ENCODE measurements at regions not wholly inside any gene's neighbourhood (a gene's known extent, or its start where the extent isn't known, plus 50 kb on each side); places are given as distances from the start of the nearest gene placed in this dataset.

GRCh38 chr5:91651704-91652103 is 268.6 kb upstream of the ARRDC3 start:
- no peak for TF ChIP-seq POLR2A (IDR thresholded peaks at IDR 0.05; ENCODE audit: low read length)
- no peak for TF ChIP-seq GATA1 (IDR thresholded peaks at IDR 0.05; ENCODE audit: low read depth, low read length)
